NCI-H2107 (cell line): ENCODE measurements at regions not wholly inside any gene's neighbourhood (a gene's known extent, or its start where the extent isn't known, plus 50 kb on each side); places are given as distances from the start of the nearest gene placed in this dataset.
"Not testable (repeated sequence)": the region's sequence is repeated elsewhere in the genome, so short reads cannot be mapped to it uniquely, and the experiment has no call there.

ENCODE experiments used
- DNase-seq: peaks from one replicate; lab custom pipeline; 2025; lab: John Stamatoyannopoulos, UW

DNA sequence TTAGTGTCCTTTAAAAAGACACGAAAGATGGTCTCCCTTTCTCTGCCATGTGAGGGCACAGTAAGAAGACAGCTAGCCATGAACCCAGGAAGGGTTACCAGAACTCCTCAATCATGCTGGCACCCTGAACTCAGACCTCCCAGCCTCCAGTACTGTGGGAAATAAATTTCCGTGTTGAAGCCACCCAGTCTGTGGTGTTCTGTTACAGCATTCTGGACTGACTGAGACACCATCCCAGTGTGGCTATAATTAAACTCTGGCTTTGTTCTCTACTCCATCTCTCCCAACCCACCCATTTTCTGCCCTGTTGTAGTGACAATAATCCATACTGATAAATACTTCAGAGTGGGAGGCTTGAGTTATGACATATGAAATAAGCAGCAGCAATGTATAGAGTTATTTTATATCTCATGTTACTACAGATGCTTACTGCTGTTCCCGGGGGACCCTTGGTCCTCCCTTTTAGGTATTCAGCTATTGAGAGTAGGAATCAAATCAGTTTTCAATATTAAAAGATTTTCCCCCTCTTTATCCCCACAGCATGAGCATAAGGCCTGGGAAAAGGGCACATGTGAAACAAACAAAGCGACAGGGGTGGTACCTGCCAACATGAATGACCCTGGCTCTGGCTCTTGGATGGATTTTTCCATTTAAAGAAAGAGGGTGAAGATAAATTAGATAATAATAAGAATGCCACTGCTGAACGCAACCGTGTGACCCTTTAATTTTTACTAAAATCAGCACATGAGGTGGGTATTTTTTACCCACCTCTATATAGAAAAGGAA lies 224.3 kb upstream of the SLC35B3 start:
- DNase-seq: no peak

DNA sequence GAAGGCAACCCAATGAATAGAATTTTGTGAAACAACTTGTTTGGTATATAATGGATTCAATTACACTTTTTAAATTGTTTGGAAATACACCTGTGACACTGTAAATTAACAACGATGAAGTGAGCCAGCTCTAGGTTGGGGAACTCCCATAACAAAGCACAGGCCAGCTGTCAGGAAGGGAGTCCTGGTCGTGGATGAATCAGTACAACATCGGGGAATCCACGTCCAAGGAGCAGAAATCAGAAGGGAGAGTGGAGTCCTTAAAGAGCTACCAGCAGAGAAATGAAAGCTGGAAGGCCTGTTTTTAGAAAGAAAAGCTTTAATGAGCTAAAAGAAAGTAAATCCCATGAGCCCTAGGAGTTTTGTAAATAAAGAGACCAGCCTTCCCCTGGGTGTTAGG lies 223.1 kb upstream of the SLC35B3 start:
- DNase-seq: no peak

DNA sequence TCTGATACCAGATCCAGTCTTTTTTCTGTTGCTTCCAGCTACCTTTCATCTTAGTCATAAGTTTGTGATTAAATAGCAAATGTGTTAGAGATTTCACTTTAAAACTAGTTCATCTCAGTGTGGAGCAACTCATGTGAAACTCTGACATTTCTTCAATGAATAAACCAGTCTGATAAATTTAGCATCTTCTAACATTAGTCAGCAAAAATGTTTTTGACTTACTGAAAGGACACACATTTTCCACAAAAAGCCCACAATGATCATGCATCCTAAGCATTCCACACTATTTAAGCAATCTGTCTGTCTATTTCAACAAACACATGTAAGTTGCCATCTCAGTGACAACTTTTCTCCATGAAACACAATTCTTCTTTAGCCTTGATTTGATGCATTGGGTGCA lies 222.2 kb upstream of the SLC35B3 start:
- no peak for DNase-seq

DNA sequence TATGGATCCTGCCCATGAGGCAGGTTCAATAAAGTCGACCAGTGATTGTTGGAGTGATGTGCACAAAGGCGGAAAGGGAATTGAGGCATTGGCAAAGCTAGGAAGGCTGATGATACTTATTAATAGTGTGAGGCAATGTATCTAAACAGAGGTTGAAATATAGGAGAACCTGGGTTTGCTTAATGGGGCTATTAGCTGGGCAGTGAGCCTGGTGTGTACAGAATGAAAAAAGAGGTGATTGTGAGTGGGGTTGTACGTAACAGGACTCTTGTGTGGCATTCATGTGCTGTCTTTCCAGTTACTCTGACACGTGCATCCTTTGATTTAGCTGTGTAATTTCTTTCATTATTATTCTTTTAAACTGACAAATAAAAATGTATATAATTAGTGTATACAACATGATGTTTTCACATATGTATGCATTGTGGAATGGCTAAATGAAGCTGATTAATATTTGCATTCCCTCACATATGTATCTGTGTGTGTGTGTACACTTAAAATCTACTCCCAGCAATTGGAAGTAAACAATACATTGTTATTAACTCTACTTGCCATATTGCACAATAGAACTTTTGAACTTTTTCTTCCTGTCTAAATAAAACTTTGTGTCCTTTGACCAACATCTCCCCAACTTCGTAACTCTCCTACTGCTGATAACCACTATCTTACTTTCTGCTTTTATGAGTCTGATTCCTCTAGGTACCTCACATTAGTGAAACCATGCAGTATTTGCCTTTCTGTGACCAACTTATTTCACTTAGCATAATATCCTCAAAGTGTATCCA lies 220.5 kb upstream of the SLC35B3 start:
- DNase-seq: no peak

DNA sequence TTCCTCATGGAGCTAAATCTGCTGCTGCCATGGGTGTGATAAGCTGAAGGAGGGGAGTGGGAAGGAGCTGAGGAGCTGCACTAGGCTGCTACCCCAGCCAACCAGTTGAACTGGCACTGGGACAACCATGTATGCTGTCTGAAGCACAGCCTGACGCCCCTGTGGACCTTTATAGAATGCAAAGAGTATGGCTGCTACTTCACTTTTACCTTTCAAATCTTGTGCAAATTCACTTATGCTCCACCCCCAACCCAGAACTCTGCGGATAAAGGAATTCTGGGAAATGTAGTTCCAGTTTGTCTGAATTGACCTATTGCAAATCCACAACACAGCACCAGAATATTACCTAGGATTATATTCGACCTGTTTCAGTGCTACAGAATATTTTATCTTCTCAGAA lies 217.4 kb upstream of the SLC35B3 start:
- DNase-seq: no peak

DNA sequence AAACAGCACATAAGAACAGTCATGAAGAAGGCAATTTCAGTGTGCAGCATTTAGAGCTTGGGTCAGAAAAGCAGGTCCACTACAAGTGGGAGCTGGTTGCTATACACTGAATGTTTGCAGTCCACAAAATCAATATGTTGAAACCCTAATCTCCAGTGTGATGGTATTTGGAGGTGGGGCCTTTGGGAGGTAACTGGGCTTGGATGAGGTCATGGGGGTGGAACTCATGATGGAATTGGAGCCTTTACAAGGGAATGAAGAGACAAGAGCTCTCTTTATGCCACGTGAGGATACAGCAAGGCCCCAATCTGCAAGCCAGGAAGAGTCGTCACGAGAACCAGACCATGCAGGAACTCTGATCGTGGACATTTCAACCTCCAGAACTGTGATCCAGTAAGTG lies 216.7 kb upstream of the SLC35B3 start:
- DNase-seq: no peak

DNA sequence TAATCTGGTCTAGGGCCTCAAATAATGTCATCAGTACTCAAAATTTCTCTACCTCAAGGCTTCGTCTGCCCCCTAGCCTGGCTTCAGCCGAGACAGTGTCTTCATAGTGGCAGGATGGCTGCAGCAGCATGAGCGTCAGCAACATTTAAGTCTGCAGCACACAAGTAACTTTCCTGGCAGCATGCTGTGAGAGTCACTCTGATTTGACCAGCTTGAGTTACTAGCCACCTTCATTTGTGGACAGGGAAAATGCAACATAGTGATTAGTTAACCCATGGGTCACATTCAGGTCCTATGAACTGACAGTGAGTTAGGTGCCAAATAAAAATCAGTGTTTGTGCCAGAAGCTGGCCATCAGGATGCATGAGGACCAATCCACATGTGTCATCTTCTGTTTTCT lies 209.9 kb upstream of the SLC35B3 start:
- DNase-seq: no peak

DNA sequence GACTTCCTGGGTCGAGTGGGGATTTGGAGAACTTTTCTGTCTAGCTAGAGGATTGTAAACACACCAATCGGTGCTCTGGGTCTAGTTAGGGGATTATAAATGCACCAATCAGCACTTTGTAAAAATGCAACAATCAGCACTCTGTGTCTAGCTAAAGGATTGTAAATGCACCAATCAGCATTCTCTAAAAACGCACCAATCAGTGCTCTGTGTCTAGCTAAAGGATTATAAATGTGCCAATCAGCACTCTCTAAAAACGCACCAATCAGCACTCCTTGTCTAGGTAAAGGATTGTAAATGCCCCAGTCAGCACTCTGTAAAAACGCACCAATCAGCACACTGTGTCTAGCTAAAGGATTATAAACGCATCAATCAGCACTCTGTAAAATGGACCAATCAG lies 209.0 kb upstream of the SLC35B3 start:
- no peak for DNase-seq

DNA sequence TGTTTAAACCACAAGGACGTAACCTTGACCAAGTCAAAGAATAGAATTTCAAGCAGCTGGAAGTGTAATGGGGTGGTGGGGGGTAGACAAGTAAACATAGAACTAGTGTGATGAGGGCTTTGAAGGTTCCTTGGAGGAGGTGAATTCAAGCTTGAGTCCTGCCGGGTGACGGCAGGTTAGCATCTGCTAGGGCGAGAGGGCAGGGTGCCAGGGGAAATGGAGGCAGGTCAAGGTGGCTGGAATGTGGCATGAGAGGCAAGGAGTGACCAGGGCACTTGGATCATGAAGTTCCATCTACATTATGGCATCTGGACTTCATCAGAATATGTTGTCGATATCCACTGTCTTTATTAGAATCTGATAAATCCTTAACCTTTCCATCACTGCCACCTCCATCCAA lies 207.5 kb upstream of the SLC35B3 start:
- no peak for DNase-seq

DNA sequence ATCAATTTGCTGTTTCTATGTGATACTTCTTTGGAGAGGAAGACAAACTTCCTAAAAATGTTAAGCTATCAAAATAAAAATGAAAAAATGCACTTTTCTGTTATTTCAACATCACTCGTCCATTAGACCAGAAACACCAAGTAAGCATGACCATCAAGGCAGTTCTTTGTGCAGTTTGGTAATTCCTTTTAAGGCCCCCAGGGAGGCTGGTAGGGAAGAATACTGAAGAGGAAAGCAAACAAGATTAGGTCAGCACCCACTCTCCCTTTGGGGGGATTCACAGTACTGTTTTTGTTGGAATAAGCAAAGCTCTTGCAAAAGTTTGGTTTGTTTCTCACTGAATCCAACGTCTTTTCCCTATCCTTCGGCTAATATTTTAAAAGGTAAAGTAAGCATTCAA lies 206.8 kb upstream of the SLC35B3 start:
- DNase-seq: no peak

DNA sequence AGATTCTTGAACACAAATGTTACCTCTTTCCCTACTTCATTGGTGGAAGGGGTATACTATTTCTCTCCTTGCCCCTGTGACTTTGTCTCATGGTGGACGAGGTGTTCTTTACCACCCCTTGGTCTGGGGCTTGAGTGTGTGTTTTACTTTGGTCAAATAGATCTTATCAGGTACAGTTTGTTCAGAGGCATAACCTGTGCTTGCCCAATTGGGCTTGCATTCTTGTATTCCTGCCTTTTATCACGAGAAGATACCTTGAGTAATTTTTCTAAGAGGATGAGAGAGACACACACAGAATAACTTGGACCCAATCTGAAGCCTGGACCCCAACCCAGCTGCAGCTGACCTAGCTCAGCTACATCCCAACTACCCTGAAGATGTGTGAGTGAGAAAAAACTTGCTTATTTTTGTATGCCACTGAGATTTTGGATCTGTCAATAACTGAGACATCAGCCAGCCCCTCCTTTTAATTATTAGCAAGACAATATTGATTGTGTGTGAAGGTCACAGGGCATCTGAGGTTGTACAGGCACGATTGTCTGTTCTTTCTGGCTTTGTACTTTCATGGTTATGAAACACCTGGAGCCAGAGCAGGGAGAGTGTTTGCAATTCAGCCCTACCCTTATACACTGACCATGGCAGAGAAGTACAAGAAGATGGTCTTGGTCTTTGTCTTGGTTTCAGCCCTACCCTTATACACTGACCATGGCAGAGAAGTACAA lies 204.7 kb upstream of the SLC35B3 start:
- DNase-seq: no peak

DNA sequence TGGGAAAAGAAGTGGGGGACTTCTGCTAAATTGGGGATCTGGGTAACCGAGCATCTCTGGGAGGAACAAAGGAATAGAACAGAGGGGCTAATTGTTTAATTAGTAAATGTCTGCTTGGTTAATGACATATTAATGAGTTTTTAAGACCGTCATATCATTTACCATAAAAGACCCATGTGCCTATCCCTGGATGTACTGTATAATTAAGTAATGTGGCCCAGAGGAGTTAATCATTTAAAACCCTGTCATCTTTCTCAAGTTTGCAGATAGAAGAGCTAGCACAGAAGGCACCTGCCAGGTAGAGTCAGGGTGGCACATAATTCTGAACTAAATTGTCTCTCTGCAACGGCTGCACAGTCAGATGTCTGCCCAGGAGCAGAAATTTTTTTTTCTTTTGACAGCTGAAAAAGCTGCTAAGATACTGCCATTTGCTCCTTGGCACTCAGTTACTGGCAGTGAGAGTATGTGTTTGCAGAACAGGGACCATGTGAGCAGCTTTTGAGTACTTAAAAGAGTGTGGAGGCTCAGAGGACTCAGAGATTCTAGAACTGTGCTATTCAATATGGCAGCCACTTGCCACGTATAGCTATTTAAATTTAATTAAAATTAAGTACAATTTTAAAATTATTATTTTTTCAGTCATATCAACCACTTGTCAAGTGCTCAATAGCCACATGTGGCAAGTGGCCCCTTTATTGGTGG lies 202.7 kb upstream of the SLC35B3 start:
- no peak for DNase-seq

DNA sequence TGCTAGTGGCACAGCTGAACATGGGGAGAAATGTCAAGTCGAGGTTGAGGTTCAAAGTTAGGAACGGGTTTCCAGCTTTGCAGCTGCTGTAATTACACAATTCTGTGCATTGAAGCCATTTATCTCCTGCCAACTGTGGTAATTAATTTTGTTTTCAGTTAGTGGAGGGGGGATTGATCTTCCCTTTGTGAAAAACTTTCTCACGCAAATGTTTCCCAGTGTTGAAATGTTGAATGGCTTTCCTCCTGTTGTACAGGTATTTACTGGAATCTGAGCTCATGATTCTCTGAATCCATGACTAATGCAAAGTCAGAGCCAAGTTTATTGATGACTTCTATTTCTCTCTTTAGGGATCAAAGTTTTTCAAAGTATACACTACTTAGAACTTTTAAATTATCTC lies 198.4 kb upstream of the SLC35B3 start:
- no peak for DNase-seq

DNA sequence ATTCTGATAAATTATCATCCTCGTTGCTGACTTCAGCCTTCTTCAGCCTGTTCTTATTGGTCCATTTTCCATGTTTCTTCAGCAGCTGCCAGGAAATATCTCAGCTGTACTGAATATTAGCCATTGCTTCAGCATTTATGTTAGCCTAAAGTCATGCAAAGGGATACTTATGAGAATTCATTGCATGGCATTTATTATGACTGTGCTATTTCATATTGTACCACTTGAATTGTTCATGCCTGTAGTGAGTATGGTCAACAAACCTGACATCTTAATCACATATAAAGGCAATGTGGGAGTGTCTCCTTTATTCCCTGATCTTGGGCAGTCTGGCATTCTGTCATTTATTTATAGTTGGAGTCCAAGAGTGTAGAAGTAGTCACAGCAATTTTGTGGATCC lies 193.4 kb upstream of the SLC35B3 start:
- DNase-seq: no peak

DNA sequence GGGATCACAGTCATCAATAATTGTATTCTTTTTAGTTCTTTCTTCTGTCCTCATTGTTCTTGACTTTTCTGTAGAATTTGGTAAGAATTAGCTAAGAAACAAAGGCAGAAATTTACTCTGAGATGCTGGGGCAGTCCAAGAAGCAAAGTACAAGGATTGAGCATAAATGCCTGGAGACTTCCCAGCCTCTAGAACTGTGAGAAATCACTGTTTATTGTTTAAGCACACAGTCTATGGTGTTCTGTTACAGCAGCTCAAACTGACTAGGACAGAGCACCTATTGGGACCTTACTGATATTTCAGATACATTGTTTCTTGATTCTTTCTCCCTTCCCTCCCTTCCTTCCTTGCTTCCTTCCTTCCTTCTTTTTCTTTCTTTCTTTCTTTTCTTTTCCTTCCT lies 192.7 kb upstream of the SLC35B3 start:
- DNase-seq: no peak

DNA sequence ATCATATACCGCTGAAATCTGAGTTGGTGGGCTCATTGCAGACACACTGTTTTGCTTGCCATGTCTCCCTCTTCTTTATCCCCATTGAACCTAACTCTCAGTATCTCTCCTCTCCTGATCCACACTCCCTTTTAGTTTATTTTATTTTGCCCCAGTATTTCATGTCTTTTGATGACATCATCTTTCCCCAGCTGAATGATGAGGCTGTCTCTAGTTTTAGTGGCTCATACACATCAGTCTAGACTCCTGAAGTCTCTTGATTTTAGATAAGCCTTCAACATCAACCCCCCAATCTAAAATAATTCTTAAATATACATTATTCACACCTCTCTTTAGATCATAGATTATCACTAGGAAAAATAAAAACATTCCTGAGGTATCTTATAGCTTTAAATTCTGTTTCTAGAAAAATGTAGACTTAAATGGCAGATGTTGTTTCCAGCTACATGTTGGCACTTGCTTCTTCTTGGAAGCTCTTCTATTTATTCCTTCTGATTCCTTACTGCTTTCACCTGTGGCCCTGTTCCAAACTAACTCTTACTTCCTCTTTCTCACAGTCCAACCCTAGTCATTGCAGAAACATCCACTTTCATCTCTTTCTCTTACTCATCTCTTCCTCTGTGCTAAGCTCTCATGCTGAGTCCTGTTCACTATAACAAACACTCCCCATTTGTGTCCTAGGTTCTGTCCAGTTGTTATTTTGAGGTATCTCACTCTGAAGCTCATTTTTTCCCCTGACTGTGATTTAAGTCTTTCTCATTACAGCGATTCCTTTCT lies 191.9 kb upstream of the SLC35B3 start:
- no peak for DNase-seq

DNA sequence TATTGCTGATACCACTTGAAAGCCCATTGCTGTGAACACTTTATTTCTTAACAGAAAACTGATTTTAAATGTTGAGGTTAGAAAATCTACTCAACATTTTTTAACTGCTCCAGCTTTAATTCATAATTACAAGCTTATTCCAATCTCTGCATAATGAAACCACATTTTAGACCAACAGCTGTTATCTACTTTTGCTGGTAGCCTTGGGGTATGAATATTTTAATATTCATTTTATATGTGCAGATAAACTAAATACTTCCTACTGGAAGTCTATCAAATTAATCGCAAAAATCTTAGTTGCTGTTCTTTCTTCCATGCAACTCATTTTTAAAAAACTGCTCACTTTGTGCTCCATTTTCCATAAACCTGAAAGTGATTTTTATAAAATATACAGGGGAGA lies 189.3 kb upstream of the SLC35B3 start:
- DNase-seq: no peak

DNA sequence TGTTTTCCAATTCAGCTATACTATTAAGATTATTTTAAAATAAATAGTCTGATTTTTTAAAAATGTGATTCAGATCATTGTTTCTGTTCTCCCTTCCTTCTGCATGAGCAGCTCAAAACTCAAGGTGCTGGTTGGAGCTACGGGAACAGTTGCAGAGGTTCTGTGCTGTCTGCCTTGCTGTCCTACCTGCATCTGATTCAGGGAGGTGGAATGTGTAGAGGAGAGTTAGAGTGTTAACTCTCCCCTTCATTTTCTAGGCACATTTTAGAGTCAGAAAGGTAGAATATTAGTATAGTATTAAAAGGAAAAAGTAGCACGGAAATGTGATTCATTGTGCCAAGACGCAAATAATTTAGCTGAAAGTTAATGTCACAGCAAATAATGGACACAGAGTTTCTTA lies 188.1 kb upstream of the SLC35B3 start:
- DNase-seq: no peak

DNA sequence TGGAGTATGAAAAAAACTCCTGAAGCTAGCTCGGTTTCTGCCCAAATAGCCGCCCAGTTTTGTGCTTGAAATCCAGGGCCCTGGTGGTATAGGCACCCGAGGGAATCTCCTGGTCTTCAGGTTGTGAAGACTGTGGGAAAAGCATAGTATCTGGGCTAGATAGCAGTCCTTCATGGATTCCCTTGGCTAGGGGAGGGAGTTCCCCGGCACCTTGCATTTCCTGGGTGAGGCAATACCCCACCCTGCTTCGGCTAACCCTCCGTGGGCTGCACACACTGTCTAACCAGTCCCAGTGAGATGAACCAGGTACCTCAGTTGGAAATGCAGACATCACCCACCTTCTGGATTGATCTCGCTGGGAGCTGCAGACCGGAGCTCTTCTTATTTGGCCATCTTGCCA lies 184.5 kb upstream of the SLC35B3 start:
- DNase-seq: no peak

DNA sequence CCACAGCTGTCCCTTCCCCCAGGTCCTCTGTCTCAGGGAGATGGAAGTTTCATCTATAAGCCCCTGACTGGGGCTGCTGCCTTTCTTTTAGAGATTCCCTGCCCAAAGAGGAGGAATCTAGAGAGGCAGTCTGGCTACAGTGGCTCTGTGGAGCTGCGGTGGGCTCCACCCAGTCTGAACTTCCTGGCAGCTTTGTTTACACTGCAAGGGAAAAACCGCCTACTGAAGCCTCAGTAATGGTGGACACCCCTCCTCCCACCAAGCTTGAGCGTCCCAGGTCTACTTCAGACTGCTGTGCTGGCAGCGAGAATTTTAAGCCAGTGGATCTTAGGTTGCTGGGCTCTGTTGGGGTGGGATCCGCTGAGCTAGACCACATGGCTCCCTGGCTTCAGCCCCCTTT lies 184.1 kb upstream of the SLC35B3 start:
- DNase-seq: not testable (repeated sequence)

DNA sequence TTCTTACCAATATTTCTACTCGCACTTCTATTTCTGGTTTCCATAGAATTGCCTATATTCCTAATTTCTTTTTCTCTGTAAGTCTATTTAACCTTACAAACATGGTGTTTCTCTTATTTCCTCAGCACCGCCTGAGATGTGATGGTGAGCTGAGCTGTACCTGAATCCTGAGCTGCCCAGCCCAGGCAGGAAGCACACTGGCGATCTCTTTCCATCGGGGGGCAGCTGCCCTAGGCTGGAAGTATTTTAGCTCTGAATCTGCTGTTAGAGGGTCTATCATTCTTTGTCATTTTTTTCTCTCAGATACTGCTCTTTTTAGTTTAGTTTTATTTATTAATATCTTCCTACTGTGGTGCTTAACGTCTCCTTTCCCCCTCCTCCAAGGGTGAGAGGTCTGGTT lies 173.4 kb upstream of the SLC35B3 start:
- DNase-seq: no peak
